GM19463 (cell line): ENCODE measurements at regions not wholly inside any gene's neighbourhood (a gene's known extent, or its start where the extent isn't known, plus 50 kb on each side); places are given as distances from the start of the nearest gene placed in this dataset.

Experiments
- ATAC-seq: cut with Tn5 transposase; IDR thresholded peaks from one replicate; pipeline ENCODE4 v1.9.1; 2021; ENCODE audit warnings: mild to moderate bottlenecking, moderate library complexity; ENCODE audit not compliant: unreplicated experiment

DNA sequence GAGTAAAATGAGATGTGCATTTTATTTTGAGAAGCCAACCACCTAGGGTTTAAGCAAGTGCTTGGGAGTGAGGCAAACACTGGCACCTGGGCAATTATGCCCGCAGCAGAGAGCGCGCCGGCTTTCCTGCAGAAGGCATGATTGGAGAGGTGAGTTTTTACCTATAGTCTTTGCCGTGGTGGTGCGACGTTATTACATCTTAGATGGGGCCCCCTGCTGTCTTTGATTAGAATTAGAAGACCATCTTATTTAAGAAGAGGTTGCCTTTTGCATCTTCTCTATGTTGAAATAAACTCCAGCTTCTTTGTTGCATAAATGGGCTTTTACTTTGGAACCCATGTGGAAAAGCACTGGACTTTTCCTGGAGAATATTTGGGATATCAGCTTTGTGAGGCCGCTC is 409.5 kb downstream of the GLRX3 start:
- no peak for ATAC-seq

DNA sequence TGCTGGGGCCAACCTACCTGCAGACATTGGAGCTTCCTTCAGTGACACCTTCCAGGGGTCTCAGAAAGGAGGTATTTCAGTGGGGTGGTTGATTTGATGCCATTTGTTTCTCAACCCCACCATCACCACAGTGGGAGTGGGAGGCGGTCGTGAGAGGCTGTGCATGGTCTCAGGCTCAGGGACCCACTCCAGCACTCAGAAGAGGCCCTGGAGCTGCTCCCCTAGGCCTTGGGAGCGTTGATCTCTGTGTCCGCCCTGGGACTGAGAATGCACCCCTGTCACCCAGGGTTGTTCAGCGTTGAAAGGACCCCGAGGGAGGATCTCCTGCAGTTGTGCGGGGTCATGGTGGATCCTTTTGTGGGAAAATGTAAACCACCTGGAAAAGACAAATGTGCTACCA is 410.6 kb downstream of the GLRX3 start:
- ATAC-seq, result no peak

DNA sequence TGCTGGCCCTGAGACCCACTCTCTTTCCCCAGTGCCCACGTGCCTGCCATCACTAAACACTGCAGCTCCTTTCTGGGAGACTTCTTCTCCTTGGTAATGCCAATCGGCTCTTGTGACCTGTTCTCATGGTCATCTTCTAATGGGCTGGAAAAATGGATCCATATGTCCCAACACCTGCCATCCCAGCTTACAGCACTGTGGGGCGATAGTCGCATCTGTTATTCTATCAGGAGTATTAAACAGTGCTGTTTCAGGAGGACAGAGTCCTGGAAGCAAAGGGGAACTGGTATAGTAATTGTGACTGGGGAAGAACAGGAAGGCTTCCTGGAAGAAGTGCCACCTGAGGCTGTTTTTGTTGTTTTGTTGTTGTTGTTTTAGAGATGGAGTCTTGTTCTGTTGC is 411.2 kb downstream of the GLRX3 start:
- ATAC-seq, result no peak

DNA sequence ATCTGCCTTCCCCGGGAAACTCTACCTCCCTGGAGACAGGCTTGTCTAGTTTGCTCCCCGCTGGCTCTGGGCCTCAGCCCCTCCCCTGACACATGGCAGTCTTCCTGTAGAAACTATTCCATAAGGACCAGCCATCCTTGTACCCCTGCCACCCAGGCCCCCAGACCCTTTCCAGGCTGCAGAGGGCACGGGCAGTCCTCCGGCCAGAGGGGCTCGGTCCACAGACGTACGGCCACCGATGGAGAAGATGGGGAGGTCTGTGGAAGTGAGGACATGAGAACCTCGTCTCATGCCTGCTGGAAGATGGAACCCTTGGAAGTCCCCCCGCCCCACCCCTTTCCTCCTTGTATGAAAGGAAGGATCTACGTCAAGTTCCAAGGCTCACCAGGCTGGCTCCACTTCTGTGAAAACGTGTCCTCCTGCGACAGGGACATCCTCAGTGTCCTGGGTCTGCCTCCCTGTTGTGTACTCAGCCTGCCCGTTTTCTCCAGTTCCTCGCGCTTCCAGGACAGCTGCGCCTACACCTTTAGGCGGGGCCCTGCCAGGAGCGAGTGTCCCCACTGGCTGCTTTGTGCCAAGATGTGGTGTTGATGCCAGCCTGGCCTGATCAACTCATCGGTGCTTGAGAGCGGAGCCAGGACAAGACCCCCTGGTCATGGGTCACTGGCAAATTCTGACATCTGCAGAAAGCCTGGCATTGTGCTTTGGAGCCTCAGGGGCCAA is 414.9 kb downstream of the GLRX3 start:
- ATAC-seq, result no peak

DNA sequence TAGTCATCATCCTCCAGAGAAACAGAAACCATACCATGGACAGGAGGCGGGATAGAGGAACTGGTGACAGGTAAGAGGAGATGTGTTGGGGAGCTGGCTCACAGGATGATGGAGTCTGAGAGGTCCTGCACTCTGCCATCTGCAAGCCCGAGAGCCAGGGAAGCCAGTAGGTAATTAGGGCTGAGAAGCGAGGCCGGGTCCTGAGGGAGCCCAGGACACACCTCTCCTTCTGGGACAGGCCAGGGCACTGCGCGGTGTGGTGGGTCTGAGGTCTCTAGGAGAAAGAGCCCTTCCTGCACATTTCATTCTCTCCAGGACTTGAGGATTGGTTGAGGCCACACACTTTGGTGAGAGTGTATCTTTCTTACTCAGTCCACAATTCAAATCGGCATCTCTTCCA is 415.5 kb downstream of the GLRX3 start:
- no peak for ATAC-seq

DNA sequence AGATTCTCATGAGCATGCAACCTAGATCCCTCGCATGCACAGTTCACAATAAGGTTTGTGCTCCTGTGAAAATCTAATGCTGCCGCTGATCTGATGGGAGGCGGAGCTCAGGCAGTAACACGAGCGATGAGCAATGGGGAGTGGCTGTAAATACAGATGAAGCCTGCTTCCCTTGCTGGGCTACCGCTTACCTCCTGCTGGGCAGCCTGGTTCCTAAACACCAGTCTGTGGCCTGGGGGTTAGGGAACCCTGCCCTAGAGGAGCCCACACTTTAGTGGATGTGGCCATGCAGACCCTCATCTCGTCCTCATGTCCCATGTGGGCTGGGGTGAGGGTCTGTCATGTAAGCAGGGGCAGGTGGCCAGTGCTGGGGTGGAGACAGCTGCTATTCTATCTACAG is 417.6 kb downstream of the GLRX3 start:
- ATAC-seq, result no peak

DNA sequence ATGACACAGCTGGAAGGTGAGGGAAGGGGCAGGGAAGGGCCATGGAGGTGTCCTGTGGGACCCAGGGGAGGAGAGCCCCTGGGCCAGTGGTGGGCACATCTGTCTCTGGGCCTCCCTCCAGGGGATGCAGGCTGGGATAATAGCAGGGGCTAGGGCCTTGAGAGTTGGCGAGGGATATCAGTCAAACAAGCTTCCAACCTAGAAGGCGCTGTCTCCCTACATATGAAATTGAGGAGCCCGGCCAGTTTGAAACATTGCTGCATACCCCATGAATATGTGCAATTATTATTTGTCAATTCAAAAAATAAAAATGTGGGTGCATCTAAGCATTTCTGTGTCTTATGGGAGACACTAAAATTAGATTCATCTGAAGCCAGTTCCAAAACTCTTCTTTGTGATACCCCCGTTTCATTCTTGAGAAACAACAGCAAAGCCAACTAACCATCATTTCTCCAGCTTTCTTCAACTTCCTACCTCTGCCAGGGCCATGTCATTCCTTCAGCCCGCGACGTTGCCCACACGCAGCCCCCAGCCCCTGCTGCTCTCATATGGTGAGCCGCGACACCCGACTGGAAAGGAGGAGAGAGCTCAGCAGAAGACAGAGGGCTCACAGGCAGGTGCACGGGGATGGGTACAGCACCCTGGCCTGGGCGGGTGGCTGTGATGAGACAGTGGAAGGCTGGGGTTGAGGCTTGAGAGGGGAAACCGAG is 418.7 kb downstream of the GLRX3 start:
- no peak for ATAC-seq

DNA sequence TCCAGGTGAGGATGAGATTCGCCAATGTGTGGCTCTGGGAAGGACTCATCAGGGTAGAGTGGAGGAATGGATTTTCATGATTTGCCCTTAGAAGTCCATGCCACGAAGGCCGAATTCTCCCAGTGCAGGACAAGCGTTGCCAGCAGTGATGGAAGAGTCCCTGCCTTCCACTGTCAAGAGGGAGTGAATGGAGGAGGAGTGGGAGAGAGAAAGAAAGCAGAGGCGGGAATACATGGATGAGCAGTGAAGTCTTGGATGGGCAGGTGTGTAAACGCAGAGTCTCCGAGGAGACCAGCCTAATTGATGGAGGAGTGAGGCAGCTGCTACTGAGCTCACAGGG is 419.2 kb downstream of the GLRX3 start:
- ATAC-seq, result no peak

DNA sequence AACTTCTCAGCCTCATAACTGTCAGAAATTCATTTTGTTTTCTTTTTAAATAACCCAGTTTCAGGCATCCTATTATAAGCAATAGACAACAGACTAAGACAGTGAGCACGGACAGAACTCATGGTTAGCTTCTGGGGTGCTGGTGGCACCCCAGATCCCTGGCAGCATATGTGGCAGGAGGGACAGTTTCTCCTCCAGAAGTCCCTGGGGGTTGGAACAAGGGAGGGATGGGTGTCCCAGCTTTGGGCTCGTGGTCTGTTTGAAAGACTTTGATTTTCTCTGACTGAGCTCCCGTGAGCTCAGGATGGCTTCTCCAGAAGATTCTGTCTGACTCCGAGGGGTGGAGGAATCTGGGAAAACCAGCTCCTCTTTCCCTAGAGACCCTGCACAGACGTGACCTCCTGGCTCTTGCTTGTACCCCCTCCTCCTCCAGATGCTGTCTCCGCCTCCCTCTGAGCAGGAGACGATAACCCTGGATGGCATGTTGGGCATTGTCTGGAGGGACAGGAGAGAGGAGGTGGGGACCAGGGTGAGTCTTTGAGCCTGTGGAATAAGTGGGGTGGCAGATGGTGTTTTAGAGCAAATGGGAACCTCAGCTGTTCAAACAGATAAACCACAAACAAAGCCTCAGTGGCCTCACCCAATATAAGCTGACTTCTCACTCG is 421.1 kb downstream of the GLRX3 start:
- ATAC-seq, result no peak

DNA sequence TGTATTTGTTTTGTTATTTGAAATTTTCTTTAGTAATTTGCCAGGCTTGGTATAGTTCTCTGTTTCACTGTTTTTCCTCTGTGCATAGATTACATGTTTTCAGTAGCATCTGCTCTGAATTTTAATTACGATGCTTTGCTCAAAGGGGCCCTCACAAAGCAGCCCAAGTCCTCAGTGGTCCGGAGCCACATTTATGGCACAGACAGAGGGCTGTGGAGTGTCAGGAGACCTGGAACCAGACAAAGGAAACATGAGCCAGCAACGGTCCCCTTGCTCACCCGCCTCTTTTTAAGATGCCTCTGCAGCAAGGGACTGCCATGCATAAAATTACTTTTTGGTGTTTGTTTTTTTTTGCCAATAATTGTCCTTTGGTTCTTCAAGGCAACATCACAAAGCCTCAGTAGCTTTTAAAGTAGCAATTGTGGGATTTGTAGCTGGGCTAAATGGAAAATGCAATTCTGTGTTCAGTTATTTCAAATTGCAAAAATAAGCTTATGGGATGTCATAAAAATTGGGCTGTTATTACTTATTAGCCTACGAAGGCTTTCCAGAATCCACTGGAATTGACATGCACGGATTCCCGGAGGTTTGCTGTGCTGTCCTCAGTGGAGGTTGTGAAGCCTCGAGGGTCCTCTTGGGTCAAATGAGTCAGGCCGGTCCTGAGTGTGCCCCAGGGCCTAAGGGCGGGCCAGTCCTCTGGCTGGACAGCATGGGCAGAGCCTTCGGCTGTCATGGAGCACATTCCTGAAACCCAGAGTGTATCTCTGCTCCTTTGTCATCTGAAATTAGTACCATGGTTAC is 422.8 kb downstream of the GLRX3 start:
- no peak for ATAC-seq

DNA sequence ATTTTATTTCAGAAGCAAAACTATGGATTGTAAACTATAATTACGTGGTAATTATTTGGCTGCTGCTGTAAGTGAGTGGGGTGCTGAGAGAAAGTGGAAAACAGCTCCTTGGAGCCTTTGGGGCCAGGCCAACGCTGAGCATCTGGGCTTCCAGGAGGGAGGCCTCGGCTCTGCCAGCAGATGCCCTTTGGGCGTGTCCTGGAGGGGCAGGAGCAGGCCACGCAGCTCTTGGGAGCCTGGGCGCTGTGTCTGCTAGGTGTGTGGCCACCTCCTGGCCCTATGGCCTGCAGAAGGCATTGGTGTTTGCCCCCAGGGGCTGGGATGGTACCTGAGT is 423.3 kb downstream of the GLRX3 start:
- ATAC-seq, result no peak

DNA sequence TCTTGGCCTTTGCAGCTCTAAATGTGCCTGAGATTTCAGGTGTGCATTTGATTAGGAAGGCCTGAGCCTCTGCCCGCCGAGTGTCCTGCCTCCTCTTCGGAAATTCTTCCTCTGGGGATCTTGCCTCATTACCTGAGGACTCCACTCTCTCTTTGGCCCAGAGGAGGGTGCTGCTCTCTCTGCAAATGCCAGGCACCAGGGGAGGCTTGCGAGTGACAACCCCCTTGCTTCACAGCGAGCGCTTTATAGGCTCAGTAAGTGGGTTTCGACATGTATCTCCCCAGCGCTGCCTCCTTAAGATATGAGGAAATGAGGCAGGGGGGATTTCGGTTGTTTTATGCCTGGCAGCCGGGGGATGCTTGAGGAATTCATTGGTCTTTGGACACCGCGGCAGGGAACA is 423.9 kb downstream of the GLRX3 start:
- ATAC-seq, result no peak

DNA sequence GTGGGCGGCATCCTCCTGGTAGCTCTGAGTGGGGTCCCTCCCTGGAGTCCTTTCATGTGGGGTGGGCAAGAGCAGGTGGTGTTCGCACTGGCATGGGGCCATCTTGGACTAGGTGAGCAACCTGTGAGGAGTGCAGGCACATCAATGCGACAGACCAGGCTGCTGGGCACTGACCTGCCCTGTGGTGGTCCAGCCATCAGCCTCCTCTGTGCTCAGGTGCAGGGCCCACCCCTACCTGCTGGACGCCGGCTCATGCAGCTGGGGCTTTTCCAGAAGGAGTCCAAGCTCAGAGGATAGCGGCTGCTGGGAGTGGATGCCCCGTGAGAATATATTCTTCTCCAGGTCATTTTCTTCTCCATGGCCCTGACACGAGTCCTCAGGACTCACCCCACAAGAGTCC is 424.4 kb downstream of the GLRX3 start:
- ATAC-seq, result no peak

DNA sequence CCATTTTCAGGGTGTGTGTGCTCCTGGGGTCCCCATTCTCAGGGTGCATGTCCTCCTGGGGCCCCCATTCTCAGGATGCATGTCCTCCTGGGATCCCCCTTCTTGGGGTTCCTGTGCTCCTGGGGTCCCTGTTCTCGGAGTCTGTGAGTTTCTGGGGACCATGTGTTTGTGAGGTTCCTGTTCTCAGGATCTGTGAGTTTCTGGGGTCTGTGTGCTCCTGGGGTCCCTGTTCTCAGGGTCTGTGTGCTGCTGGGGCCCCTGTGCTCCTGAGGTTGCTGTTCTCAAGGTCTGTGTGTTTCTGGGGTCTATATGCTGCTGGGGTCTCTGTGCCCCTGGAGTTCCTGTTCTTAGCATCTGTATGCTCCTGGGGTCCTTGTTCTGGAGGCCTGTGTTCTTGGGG is 425.5 kb downstream of the GLRX3 start:
- ATAC-seq, result no peak

DNA sequence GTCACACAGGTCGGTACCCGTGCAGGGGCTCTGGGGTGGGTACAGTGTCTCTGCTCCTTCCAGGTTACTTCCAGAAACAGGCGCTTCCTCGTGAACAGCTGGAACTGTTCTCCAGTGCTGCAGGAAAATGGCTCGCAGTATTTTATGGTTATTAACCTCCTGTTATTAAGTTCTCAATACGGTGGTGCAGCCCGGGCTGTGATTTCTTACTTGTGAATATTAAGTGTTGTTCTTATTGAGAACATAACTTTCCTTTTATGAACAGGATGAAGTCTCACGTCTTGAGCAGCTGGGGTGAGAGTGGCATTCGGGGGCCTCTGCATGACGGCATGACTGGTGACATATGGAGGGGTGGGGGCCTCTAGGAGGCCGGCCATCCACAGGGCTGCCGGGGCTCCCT is 430.8 kb downstream of the GLRX3 start:
- ATAC-seq, result no peak

DNA sequence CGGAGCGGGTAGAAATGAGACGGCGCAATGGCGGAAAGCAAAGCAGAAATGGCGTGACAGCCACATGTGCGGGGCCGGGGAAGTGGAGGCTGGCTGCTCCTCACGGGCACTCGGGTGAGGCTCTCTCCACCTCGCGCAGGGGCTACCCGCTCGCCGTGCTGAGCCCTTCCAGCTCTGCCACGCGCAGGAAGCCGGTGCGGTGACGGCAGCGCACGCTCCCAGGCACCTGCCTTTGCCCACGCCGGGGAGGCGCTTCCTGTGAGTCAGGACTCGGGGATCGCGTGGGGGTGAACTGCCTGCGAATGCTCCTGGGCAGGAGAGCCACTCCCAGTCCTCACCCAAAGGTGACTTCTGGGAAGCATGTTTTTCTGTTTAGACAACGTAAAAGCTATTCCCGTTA is 431.2 kb downstream of the GLRX3 start:
- ATAC-seq, result no peak

DNA sequence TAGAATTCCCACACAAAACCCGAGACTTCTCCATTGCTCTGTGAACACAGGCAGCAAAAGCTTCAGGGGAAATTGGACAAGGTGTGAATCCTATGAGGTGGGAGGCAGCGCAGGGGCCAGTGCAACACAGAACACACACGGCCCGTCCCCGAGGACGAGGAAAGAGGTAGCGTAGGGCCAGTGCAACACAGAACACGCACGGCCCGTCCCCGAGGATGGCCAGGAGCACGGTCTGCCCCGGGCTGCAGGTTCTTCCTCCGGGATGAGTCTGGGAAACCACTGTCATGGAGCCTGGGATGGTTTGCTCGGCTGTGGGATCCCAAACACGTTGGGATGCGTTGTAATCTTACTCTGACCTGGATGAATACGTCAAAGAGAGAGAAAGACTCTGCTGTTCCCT is 432.1 kb downstream of the GLRX3 start:
- ATAC-seq, result no peak

DNA sequence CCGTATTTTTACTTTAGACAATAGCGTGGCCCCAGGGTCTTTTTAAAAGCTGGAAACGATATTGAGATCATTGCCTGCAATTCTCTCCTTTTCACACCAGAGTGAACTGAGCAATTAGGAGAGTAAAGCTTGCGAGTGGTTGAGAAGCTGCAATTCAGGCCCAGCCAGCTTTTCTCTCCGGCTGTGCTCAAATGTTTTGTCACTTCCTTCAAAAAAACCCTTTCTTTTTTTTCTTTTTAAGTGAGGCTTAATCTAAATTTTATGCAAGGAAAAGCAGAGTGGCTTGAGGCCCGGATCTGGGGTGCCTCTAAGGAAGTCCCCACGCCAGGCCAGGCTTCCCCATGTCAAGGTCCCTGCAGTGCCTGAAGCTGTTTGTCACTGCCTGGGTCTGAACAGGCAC is 433.9 kb downstream of the GLRX3 start:
- ATAC-seq, result no peak

DNA sequence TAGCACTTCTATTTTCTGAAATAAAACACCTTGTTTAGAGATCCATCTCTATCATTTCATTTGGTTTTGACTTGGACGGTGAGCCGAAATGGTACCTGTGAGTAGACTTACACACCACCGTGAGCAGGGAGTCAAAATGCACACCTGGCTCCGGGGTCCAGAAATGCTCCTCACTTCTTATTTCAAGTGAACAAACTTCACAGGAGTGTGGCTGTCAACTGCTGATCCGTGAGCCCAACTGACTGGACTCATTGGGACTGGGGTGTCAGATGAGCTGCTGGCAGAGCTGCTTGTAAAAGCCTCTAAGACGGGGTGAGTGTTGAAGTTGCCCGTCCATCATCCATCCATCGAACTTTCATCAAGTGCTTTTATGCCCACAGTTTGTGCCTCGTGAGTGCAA is 435.5 kb downstream of the GLRX3 start:
- ATAC-seq, result no peak

DNA sequence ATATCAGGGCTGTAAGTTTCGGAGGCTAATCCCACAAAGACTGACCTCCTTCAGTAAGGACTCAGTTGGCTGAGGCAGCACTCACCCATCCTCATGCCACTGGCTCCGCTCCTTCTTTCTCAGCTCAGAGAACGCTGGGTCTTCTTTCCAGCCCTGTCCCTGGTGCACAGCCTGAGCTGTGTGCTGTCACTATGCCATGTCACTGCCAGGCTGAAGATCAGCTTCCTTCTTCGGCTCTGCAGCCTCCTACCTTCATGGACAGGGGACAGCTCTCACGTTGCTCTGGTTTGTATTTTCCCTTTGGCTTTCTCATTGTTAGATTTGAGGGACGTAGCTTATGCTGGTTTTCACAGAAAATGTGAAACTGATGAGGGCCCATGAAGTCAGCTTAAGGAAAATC is 437.3 kb downstream of the GLRX3 start:
- no peak for ATAC-seq

DNA sequence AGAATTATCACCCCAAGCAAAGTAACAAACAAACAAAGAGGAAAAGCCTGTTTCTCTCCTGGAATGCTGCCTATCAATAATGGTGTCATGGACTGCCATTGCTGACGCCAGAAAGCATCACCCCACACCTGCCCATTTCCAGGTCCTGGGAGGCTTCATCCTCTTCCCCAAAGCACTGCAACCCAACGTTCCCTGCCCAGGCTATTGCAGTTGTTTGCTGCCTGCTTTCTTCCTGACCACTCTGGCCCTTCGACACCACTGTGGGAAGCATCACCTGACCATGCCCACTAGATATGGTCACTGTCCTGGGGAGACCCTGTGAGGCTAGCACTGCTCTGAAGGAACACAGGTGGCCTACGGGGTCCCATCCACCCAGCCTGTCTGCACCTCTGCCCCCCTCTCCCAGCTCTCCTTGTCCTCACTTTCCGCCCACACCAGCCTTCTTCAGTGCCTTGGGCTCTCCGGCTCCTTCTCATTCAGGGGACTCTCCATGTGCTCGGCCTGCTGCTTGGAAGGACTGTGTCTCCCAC is 439.6 kb downstream of the GLRX3 start:
- ATAC-seq, result no peak

DNA sequence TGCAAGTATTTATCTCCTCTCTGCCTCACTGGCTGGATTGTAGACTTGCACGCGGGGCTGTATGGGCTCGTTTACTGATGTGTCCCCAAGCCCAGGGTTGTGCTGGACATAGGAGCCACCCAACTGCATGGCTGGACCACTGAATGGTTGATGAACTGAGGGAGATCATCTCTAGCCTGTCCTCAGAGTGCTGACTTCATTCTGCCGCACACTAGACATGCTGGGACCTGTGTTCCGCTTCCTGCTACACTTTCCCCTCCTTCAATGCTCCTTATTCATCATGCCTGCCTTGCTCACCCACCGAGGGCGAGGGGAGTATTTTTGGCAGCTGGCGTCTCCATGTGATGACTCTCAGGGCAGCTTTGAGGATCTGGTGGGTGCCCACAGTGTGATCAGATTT is 440.2 kb downstream of the GLRX3 start:
- no peak for ATAC-seq
